ENCODE measurements at regions not wholly inside any gene's neighbourhood (a gene's known extent, or its start where the extent isn't known, plus 50 kb on each side); places are given as distances from the start of the nearest gene placed in this dataset.

GRCh38 chr4:128450326-128451120 lies 162.9 kb upstream of the PGRMC2 start:
- no peak for TF ChIP-seq POLR2A (IDR thresholded peaks at IDR 0.05)
- no peak for TF ChIP-seq EP300 (IDR thresholded peaks at IDR 0.05)
- TF ChIP-seq CTCF (IDR thresholded peaks at IDR 0.05): no peak
- TF ChIP-seq POLR2AphosphoS5 (IDR thresholded peaks at IDR 0.05): no peak

Measured in upper lobe of left lung (tissue), 4 donors.